Brain microvascular endothelial cell (primary cell): ENCODE measurements at regions not wholly inside any gene's neighbourhood (a gene's known extent, or its start where the extent isn't known, plus 50 kb on each side); places are given as distances from the start of the nearest gene placed in this dataset.

ENCODE experiments used
- DNase-seq: peaks from one replicate; pipeline ENCODE4 v3.0.0-alpha.2; 2020
- H3K27ac ChIP-seq: fragments of 250-450 bp; sonication (Bioruptor Pico); 2 replicates; pipeline ENCODE4 v1.5.1; 2020; ENCODE audit warnings: mild to moderate bottlenecking, moderate library complexity
- H3K27me3 ChIP-seq: fragments of 250-450 bp; sonication (Bioruptor Pico); replicated peaks from 2 replicates; pipeline ENCODE4 v1.5.1; 2020; ENCODE audit warnings: mild to moderate bottlenecking
- H3K36me3 ChIP-seq: fragments of 250-450 bp; sonication (Bioruptor Pico); replicated peaks from 2 replicates; pipeline ENCODE4 v1.5.1; 2020; ENCODE audit warnings: mild to moderate bottlenecking
- H3K4me3 ChIP-seq: 2 replicates; pipeline ENCODE4 v1.5.1; 2011; ENCODE audit warnings: low read depth, mild to moderate bottlenecking, control low read depth, low read length, moderate library complexity
- CTCF ChIP-seq: IDR thresholded peaks from 2 replicates; pipeline ENCODE4 v1.5.1; 2011; ENCODE audit warnings: low read depth, mild to moderate bottlenecking, moderate library complexity, low read length, control low read depth, inconsistent platforms; ENCODE audit errors: missing control alignments
- in situ Hi-C: cut with HindIII; loops from 2 replicates; pipeline ENCODE4 v1.10.0; 2017; ENCODE audit warnings: low sequenced_read_pairs, low pct_ligation_motif_present

GRCh38 chr12:92468358-92469020 is 234.3 kb upstream of the PLEKHG7 start:
- Histone ChIP-seq H3K27me3 (no peaks in the 10 kb centered on the region), H3K27ac (no peak overlapping the region), H3K36me3 (no peaks in the 10 kb centered on the region), H3K4me3 (no peak overlapping the region)
- peak; percentile 46 for DNase-seq
- in situ Hi-C loops: no loop called here
- TF ChIP-seq CTCF: no peak

GRCh38 chr12:92467886-92468285 is 234.9 kb upstream of the PLEKHG7 start:
- Histone ChIP-seq H3K4me3 (no peak overlapping the region), H3K27ac (no peak overlapping the region), H3K27me3 (no peaks in the 10 kb centered on the region), H3K36me3 (no peaks in the 10 kb centered on the region)
- no peak for TF ChIP-seq CTCF
- in situ Hi-C loops: no loop called here
- peak; percentile 20 for DNase-seq

- Histone ChIP-seq H3K36me3 (no peaks in the 10 kb centered on the region), H3K4me3 (no peak overlapping the region), H3K27me3 (no peaks in the 10 kb centered on the region), H3K27ac (no peak overlapping the region)
- in situ Hi-C loops: no loop called here
- no peak for TF ChIP-seq CTCF
- DNase-seq: no peak
Measured at GRCh38 chr12:92466391-92467305, 236.1 kb upstream of the PLEKHG7 start.

GRCh38 chr12:92465786-92466295 is 236.9 kb upstream of the PLEKHG7 start:
- Histone ChIP-seq H3K27me3 (no peaks in the 10 kb centered on the region), H3K4me3 (no peak overlapping the region), H3K27ac (no peak overlapping the region), H3K36me3 (no peaks in the 10 kb centered on the region)
- in situ Hi-C loops: no loop called here
- DNase-seq: no peak
- TF ChIP-seq CTCF: no peak

GRCh38 chr12:92464911-92465310 is 237.9 kb upstream of the PLEKHG7 start:
- Histone ChIP-seq H3K36me3 (no peaks in the 10 kb centered on the region), H3K27ac (no peak overlapping the region), H3K4me3 (no peak overlapping the region), H3K27me3 (no peaks in the 10 kb centered on the region)
- DNase-seq: no peak
- no peak for TF ChIP-seq CTCF
- in situ Hi-C loops: no loop called here
